Psoas muscle (tissue), 7 donors: ENCODE measurements at regions not wholly inside any gene's neighbourhood (a gene's known extent, or its start where the extent isn't known, plus 50 kb on each side); places are given as distances from the start of the nearest gene placed in this dataset.

Source experiments
- ATAC-seq, 4 donors: fragments of 200-7000 bp; cut with Tn5 transposase; one replicate each; pipeline ENCODE4 v1.9.1; 2020; ENCODE audit warnings: moderate library complexity in 3 of 4, mild to moderate bottlenecking in 2 of 4
- DNase-seq, 2 donors: peaks; one replicate each; pipeline ENCODE4 v3.0.0-alpha.2; 2020
- H3K27ac ChIP-seq: fragments of 200-600 bp; one replicate; pipeline ENCODE4 v1.8.0; 2022
- H3K27me3 ChIP-seq, 3 donors: fragments of 200-600 bp in 1 of 3; one replicate each; pipeline versions ENCODE4 v1.6.1 to v1.8.0; 2013 to 2022; ENCODE audit warnings: low read length in 2 of 3, mild to moderate bottlenecking in 2 of 3, moderate library complexity in 1 of 3; ENCODE audit not compliant: insufficient read depth in 3 of 3
- H3K36me3 ChIP-seq, 2 donors: fragments of 200-600 bp in 1 of 2; one replicate each; pipeline versions ENCODE4 v1.6.1 to v1.8.0; 2013 to 2022; ENCODE audit warnings: low read depth in 1 of 2, mild to moderate bottlenecking in 1 of 2, moderate library complexity in 1 of 2; ENCODE audit not compliant: insufficient read depth in 1 of 2
- H3K4me1 ChIP-seq: fragments of 200-600 bp; one replicate; pipeline ENCODE4 v1.8.0; 2022
- H3K4me3 ChIP-seq: fragments of 200-600 bp; one replicate; pipeline ENCODE4 v1.8.0; 2022; ENCODE audit warnings: mild to moderate bottlenecking
- H3K9me3 ChIP-seq: fragments of 200-600 bp; one replicate; pipeline ENCODE4 v1.8.0; 2022
- CTCF ChIP-seq: fragments of 200-600 bp; IDR thresholded peaks from one replicate; pipeline ENCODE4 v1.8.0; 2022; ENCODE audit warnings: antibody characterized with exemption
- WGBS, 3 donors: extraction: QIAGEN DNeasy Blood & Tissue Kit; methylation state at CpG; one replicate each; pipeline versions ENCODE4 v1.1.6 to v1.1.7; 2013; 5-methylcytosine and 5-hydroxymethylcytosine counted together
- intact Hi-C, 2 donors: fragments of 100-400 bp; cut with DNase I; formaldehyde crosslinking; loops; one replicate each; pipeline versions ENCODE4 v1.11.0 to v1.14.2; 2022
- donor health status: healthy with polysubstance abuse.
- donor health status: DM: no; HTN: no; CAD: no; lungs with moderate emphysema.
- donor health status: Bipolar disorder and iron deficiency.
- donor health status: healthy.
- donor health status: DM: yes; HTN: yes; CAD: no.
- donor health status: DM: no; HTN: no; CAD: no.
- donor health status: DM: yes; HTN: yes; CAD: no.

GRCh38 chr4:181737744-181738143 is 505.5 kb upstream of the TENM3 start:
- H3K4me1 ChIP-seq: no peaks in the 10 kb centered on the region
- H3K27ac ChIP-seq: no peak overlapping the region
- DNase-seq (no peak), ATAC-seq (no peak)
- H3K9me3 ChIP-seq: no peaks in the 10 kb centered on the region
- TF ChIP-seq CTCF: no peak
- intact Hi-C loops: no loop called here
- H3K27me3 ChIP-seq: no peaks in the 10 kb centered on the region
- 77 to 83% (median 78%) methylated on average over 4 of the region's 4 CpGs for WGBS, 3 donors
- no peaks in the 10 kb centered on the region for H3K36me3 ChIP-seq
- H3K4me3 ChIP-seq: no peak overlapping the region

- WGBS, 3 donors: 81 to 86% (median 82%) methylated on average over 6 of the region's 6 CpGs
- no peak for DNase-seq
- Histone ChIP-seq H3K9me3 (no peaks in the 10 kb centered on the region), H3K27me3 (no peaks in the 10 kb centered on the region), H3K4me3 (no peak overlapping the region), H3K27ac (no peak overlapping the region), H3K4me1 (no peaks in the 10 kb centered on the region), H3K36me3 (no peaks in the 10 kb centered on the region)
- no peak for ATAC-seq
- intact Hi-C loops: no loop called here
- TF ChIP-seq CTCF: no peak
These were observed 504.2 kb upstream of the TENM3 start for GRCh38 chr4:181739031-181739430.

GRCh38 chr4:181741513-181741912 is 501.7 kb upstream of the TENM3 start:
- Histone ChIP-seq H3K36me3 (no peaks in the 10 kb centered on the region), H3K27ac (no peak overlapping the region), H3K9me3 (no peaks in the 10 kb centered on the region), H3K27me3 (no peaks in the 10 kb centered on the region), H3K4me1 (no peaks in the 10 kb centered on the region), H3K4me3 (no peak overlapping the region)
- no peak for TF ChIP-seq CTCF
- DNase-seq (no peak), ATAC-seq (no peak)
- intact Hi-C loops: no loop called here
- 81 to 83% (median 81%) methylated on average over 6 of the region's 6 CpGs for WGBS, 3 donors

GRCh38 chr4:181745933-181746625 is 497.1 kb upstream of the TENM3 start:
- Histone ChIP-seq H3K36me3 (no peaks in the 10 kb centered on the region), H3K9me3 (no peaks in the 10 kb centered on the region), H3K27me3 (no peaks in the 10 kb centered on the region), H3K27ac (no peak overlapping the region), H3K4me1 (no peaks in the 10 kb centered on the region), H3K4me3 (no peak overlapping the region)
- DNase-seq (no peak), ATAC-seq (no peak)
- no peak for TF ChIP-seq CTCF
- 82 to 96% (median 83%) methylated on average over 1 of the region's 1 CpG for WGBS, 3 donors
- intact Hi-C loops: no loop called here

GRCh38 chr4:181748581-181748980 is 494.6 kb upstream of the TENM3 start:
- DNase-seq (no peak), ATAC-seq (no peak)
- no peak overlapping the region for H3K27ac ChIP-seq
- no peaks in the 10 kb centered on the region for H3K36me3 ChIP-seq
- intact Hi-C loops: no loop called here
- WGBS, 3 donors: 52 to 69% (median 65%) methylated on average over 4 of the region's 4 CpGs
- H3K27me3 ChIP-seq: peaks cover 0 to 2% (median 0%) of the 10 kb centered on the region in 3 donors
- H3K4me3 ChIP-seq: no peak overlapping the region
- H3K4me1 ChIP-seq: no peaks in the 10 kb centered on the region
- H3K9me3 ChIP-seq: no peaks in the 10 kb centered on the region
- TF ChIP-seq CTCF: no peak
